ENCODE measurements at regions not wholly inside any gene's neighbourhood (a gene's known extent, or its start where the extent isn't known, plus 50 kb on each side); places are given as distances from the start of the nearest gene placed in this dataset.

DNA sequence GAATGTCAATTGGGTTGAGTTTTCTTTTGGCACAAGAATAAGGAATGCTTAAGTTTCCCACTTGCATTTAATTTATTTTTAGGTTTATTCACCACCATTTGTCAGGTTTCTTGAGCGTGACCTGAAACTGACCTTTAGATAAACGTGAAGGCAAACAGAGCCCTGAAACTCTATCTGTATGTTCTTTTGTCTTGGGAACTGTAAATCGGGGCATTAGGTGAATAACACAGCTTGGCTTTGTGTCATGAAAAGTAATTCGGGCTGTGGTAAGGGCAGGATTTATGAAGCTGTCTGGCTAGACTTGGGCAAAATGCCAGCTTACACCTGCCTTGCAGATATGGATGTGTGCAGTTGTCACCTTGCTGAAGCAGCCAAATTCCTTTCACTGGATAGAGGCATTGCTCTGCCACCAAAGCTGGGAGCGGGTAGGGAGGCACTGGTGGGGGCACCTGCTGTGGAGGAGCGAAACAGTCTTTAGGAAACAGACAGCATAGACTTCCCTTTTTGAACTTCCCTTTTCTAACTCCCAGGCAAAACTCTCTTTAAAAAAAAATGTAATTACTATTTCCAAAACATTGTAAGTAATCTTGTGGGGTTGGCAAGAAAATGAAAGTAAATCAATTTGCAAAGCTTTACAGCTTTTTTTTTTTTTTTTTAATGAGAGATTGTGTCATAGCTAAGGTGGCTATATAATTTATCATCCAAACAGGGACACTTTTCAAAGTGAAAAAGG lies 545.2 kb downstream of the CSNK1G3 start:
- TF ChIP-seq EZH2 (IDR thresholded peaks at IDR 0.05; ENCODE audit: borderline replicate concordance, low read depth, low read length, poor library complexity, severe bottlenecking) (no peak), CTCF (conservative IDR thresholded peaks at IDR 0.05; ENCODE audit: low read depth, low read length) (no peak)
